Gastroesophageal sphincter (tissue), 4 donors: ENCODE measurements at regions not wholly inside any gene's neighbourhood (a gene's known extent, or its start where the extent isn't known, plus 50 kb on each side); places are given as distances from the start of the nearest gene placed in this dataset.

Experiments used
- ATAC-seq: fragments of 150-250 bp; one replicate; pipeline ENCODE4 v1.9.1; 2016; ENCODE audit warnings: mild to moderate bottlenecking, moderate library complexity
- H3K27ac ChIP-seq, 4 donors: fragments of 200-600 bp; sonication (generic) in 3 of 4; 1 replicate in 3 of 4; 2 replicates in 1 of 4; pipeline ENCODE4 v1.5.1; 2016 to 2019
- H3K27me3 ChIP-seq: fragments of 200-600 bp; sonication (generic); one replicate; pipeline ENCODE4 v1.5.1; 2019
- H3K36me3 ChIP-seq, 2 donors: fragments of 200-600 bp; sonication (generic); one replicate each; pipeline ENCODE4 v1.5.1; 2019; ENCODE audit warnings: control low read depth in 1 of 2
- H3K4me1 ChIP-seq, 3 donors: fragments of 200-600 bp; sonication (generic); 1 replicate in 2 of 3; 2 replicates in 1 of 3; pipeline ENCODE4 v1.5.1; 2016 to 2019; ENCODE audit warnings: control low read depth in 2 of 3
- H3K4me3 ChIP-seq, 2 donors: fragments of 200-600 bp; sonication (generic); one replicate each; pipeline ENCODE4 v1.5.1; 2019; ENCODE audit warnings: mild to moderate bottlenecking in 1 of 2, moderate library complexity in 1 of 2
- H3K9me3 ChIP-seq, 3 donors: fragments of 200-600 bp; sonication (generic); one replicate each; pipeline ENCODE4 v1.5.1; 2017 to 2019; ENCODE audit warnings: control low read depth in 2 of 3
- CTCF ChIP-seq, 4 experiments: fragments of 200-600 bp in 2 of 4; fragments of 450-650 bp in 2 of 4; sonication (generic) in 1 of 4; IDR thresholded peaks; one replicate each; pipeline ENCODE4 v1.5.1; 2017 to 2019; ENCODE audit warnings: antibody characterized with exemption in 4 of 4, mild to moderate bottlenecking in 2 of 4, moderate library complexity in 2 of 4
- EP300 ChIP-seq: sonication (generic); formaldehyde crosslinking; IDR thresholded peaks from one replicate; pipeline ENCODE4 v1.6.1; 2017; ENCODE audit warnings: antibody characterized with exemption, mild to moderate bottlenecking
- POLR2A ChIP-seq, 2 donors: fragments of 450-650 bp; IDR thresholded peaks; one replicate each; pipeline ENCODE4 v1.6.1; 2017; ENCODE audit warnings: antibody characterized with exemption in 2 of 2, mild to moderate bottlenecking in 2 of 2, moderate library complexity in 1 of 2
- POLR2AphosphoS5 ChIP-seq: sonication (generic); formaldehyde crosslinking; IDR thresholded peaks from one replicate; pipeline ENCODE4 v1.6.1; 2017; ENCODE audit warnings: antibody characterized with exemption
- WGBS, 2 donors: methylation state at CpG; one replicate each; pipeline ENCODE4 v1.1.5; 2018; ENCODE audit warnings: low coverage in 1 of 2; 5-methylcytosine and 5-hydroxymethylcytosine counted together

DNA sequence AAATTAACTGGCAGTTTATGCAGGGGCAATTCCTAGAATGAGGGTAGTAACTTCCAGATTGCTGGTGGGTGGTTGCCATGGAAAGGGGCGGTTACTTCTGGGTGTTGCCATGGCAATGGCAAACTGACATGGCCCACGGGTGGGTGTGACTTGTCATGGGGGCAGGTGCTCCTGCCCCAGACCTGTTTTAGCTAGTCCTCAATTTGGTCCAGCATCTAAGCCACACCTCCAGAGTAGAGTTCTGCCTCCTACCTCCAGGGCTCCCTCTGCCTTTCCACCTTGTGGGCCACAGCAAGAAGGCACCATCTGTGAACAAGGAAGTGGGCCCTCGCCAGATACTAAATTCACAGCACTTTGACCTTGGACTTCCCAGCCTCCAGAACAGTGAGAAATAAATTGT lies 148.7 kb downstream of the TFCP2L1 start:
- ATAC-seq, result no peak
- TF ChIP-seq POLR2A (IDR thresholded peaks at IDR 0.05), result no peak
- no peaks in the 10 kb centered on the region for H3K36me3 ChIP-seq
- 74% methylated on average over 3 of the region's 3 CpGs; no CpG with 5 or more reads in 1 of the 2 donors for WGBS, 2 donors
- H3K4me3 ChIP-seq, result no peak overlapping the region
- H3K27ac ChIP-seq, result no peak overlapping the region
- H3K4me1 ChIP-seq, result no peaks in the 10 kb centered on the region
- H3K27me3 ChIP-seq, result peaks cover 34% of the 10 kb centered on the region
- H3K9me3 ChIP-seq, result peaks cover 0 to 7% (median 0%) of the 10 kb centered on the region in 3 donors

DNA sequence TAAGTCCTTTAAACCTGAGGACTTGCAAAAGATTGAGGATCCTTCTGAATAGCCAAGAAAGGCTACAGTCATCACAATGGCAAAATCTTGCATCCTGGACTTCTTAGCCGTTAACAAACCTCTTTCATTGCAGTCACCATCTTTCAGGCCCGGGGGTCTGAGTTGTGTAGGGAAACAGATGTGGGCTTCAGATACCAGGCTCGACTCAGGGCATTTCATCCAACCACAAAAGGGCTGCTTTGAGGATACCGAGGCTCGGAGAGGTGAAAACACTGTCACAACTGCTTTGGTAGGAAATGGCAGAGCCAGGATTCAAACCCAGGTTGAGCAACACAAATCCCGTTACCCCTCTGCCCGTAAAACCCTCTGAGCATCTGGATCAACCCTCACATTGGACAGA lies 147.4 kb downstream of the TFCP2L1 start:
- no peak overlapping the region for H3K27ac ChIP-seq
- H3K4me3 ChIP-seq, result no peak overlapping the region
- no peaks in the 10 kb centered on the region for H3K4me1 ChIP-seq
- H3K27me3 ChIP-seq, result peaks cover 34% of the 10 kb centered on the region
- H3K36me3 ChIP-seq, result no peaks in the 10 kb centered on the region
- TF ChIP-seq POLR2A (IDR thresholded peaks at IDR 0.05) (no peak), EP300 (no peak), POLR2AphosphoS5 (no peak), CTCF (IDR thresholded peaks at IDR 0.05) (no peak)
- no peak for ATAC-seq
- WGBS, 2 donors, result 75 to 79% methylated on average over 1 to 6 of the region's 7 CpGs
- H3K9me3 ChIP-seq, result peaks cover 0 to 7% (median 0%) of the 10 kb centered on the region in 3 donors

GRCh38 chr2:121140734-121141133 lies 144.3 kb downstream of the TFCP2L1 start:
- Histone ChIP-seq H3K4me3 (no peak overlapping the region), H3K4me1 (no peaks in the 10 kb centered on the region), H3K9me3 (peaks cover 0 to 7% (median 1%) of the 10 kb centered on the region in 3 donors), H3K27me3 (peaks cover 20% of the 10 kb centered on the region), H3K27ac (no peak overlapping the region), H3K36me3 (no peaks in the 10 kb centered on the region)
- ATAC-seq, result no peak
- no peak for TF ChIP-seq EP300
- TF ChIP-seq CTCF (IDR thresholded peaks at IDR 0.05), result no peak
- TF ChIP-seq POLR2AphosphoS5, result no peak
- no peak for TF ChIP-seq POLR2A (IDR thresholded peaks at IDR 0.05)
- WGBS, 2 donors, result 60 to 86% methylated on average over 1 of the region's 3 CpGs

DNA sequence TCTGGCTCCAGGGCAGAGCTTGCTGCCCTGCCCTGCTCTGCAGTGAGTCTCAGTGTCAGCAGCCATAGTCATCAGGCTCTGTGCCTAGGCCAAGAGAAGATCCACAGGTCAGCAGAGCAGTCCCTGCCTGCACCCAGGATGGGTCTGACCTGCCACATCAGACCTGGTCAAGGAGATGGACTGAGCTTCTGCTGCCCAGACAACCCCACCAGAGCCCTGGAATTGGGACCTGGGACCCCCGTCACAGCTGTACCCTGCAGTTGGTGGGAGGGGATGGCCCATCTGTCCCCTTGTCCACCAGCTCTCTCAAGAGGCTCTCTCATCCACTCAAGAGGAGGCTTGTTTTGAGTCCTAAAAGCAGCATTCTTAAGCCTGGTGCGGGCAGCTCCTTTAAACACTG lies 142.6 kb downstream of the TFCP2L1 start:
- H3K4me1 ChIP-seq, result no peaks in the 10 kb centered on the region
- H3K4me3 ChIP-seq, result no peak overlapping the region
- H3K27me3 ChIP-seq, result peaks cover 13% of the 10 kb centered on the region
- H3K36me3 ChIP-seq, result no peaks in the 10 kb centered on the region
- H3K9me3 ChIP-seq, result peaks cover 0 to 7% (median 3%) of the 10 kb centered on the region in 3 donors
- TF ChIP-seq EP300 (no peak), POLR2AphosphoS5 (no peak), POLR2A (IDR thresholded peaks at IDR 0.05) (no peak), CTCF (IDR thresholded peaks at IDR 0.05) (no peak)
- no CpG with 5 or more reads among the region's 2 CpGs for WGBS, 2 donors
- H3K27ac ChIP-seq, result no peak overlapping the region
- ATAC-seq, result no peak

- no peak overlapping the region for H3K27ac ChIP-seq
- H3K9me3 ChIP-seq, result peaks cover 0 to 7% (median 3%) of the 10 kb centered on the region in 3 donors
- no peak for ATAC-seq
- H3K27me3 ChIP-seq, result peaks cover 13% of the 10 kb centered on the region
- WGBS, 2 donors, result 82 to 85% methylated on average over 4 to 6 of the region's 7 CpGs
- no peaks in the 10 kb centered on the region for H3K4me1 ChIP-seq
- TF ChIP-seq CTCF (IDR thresholded peaks at IDR 0.05) (no peak), POLR2AphosphoS5 (no peak), POLR2A (IDR thresholded peaks at IDR 0.05) (no peak), EP300 (no peak)
- no peak overlapping the region for H3K4me3 ChIP-seq
- no peaks in the 10 kb centered on the region for H3K36me3 ChIP-seq
Measured at GRCh38 chr2:121144111-121144510, 140.9 kb downstream of the TFCP2L1 start.
